IMR-90 (cell line): ENCODE measurements at regions not wholly inside any gene's neighbourhood (a gene's known extent, or its start where the extent isn't known, plus 50 kb on each side); places are given as distances from the start of the nearest gene placed in this dataset.

ENCODE experiments used
- ATAC-seq: fragments of 200-7000 bp; cut with Tn5 transposase; 2 replicates; pipeline ENCODE4 v1.9.1; 2020; ENCODE audit warnings: low read depth, mild to moderate bottlenecking, moderate library complexity
- BruUV-seq: library from RNA; stranded (reverse); fragments of 400-500 nt; replicated peaks from 2 replicates; lab custom pipeline; 2021; lab: Mats Ljungman, UMichigan
- CTCF ChIA-PET: fragments of 300-600 bp; formaldehyde crosslinking; extraction: SDS; loops from one replicate; lab custom pipeline; 2021; ENCODE audit warnings: antibody characterized with exemption; lab: Yijun Ruan, JAX
- POLR2A ChIA-PET: fragments of 300-600 bp; sonication (Branson Sonifier 250); formaldehyde crosslinking; loops from one replicate; lab custom pipeline; 2022; ENCODE audit warnings: antibody characterized with exemption; ENCODE audit not compliant: unreplicated experiment; lab: Charles Lee
- DNase-seq: peaks from one replicate; pipeline ENCODE4 v3.0.0; 2013
- H2AFZ ChIP-seq: replicated peaks from 2 replicates; pipeline ENCODE3; 2013; ENCODE audit warnings: low read length, mild to moderate bottlenecking; ENCODE audit not compliant: poor library complexity
- H2AK5ac ChIP-seq: 2 replicates; pipeline ENCODE4 v1.6.1; 2013; ENCODE audit warnings: low read depth, low read length, inconsistent platforms
- H2AK9ac ChIP-seq: replicated peaks from 2 replicates; pipeline ENCODE3; 2013; ENCODE audit warnings: mild to moderate bottlenecking, low read depth, low read length, moderate library complexity; ENCODE audit not compliant: poor library complexity
- H2BK120ac ChIP-seq: 2 replicates; pipeline ENCODE4 v1.6.1; 2013; ENCODE audit warnings: low read depth, low read length, inconsistent platforms
- H2BK15ac ChIP-seq: 3 replicates; pipeline ENCODE4 v1.6.1; 2013; ENCODE audit warnings: low read depth, low read length, inconsistent platforms
- H2BK20ac ChIP-seq: 2 replicates; pipeline ENCODE4 v1.6.1; 2013; ENCODE audit warnings: low read depth, mild to moderate bottlenecking, inconsistent platforms, low read length, moderate library complexity
- H2BK5ac ChIP-seq: 2 replicates; pipeline ENCODE4 v1.6.1; 2013; ENCODE audit warnings: mild to moderate bottlenecking, low read depth, low read length, inconsistent platforms; ENCODE audit not compliant: poor library complexity, severe bottlenecking
- H3K14ac ChIP-seq: replicated peaks from 2 replicates; pipeline ENCODE4 v1.6.1; 2013; ENCODE audit warnings: low read depth, low read length, inconsistent platforms
- H3K18ac ChIP-seq: 2 replicates; pipeline ENCODE4 v1.6.1; 2013; ENCODE audit warnings: low read depth, low read length, control low read depth
- H3K23ac ChIP-seq: 2 replicates; pipeline ENCODE4 v1.6.1; 2013; ENCODE audit warnings: low read depth, low read length, inconsistent platforms
- H3K27ac ChIP-seq: 2 replicates; pipeline ENCODE4 v1.5.1; 2013; ENCODE audit warnings: mild to moderate bottlenecking, control low read depth, low read length; ENCODE audit not compliant: insufficient read depth
- H3K27me3 ChIP-seq: 2 replicates; pipeline ENCODE4 v1.6.1; 2013; ENCODE audit warnings: low read length; ENCODE audit not compliant: control insufficient read depth, insufficient read depth
- H3K36me3 ChIP-seq: 2 replicates; pipeline ENCODE4 v1.6.1; 2013; ENCODE audit warnings: low read length, mixed read lengths; ENCODE audit not compliant: control insufficient read depth, insufficient read depth
- H3K4ac ChIP-seq: 2 replicates; pipeline ENCODE4 v1.6.1; 2013; ENCODE audit warnings: low read depth, low read length, inconsistent platforms
- H3K4me1 ChIP-seq: 2 replicates; pipeline ENCODE4 v1.6.1; 2013; ENCODE audit warnings: low read length, mixed read lengths; ENCODE audit not compliant: control insufficient read depth, insufficient read depth
- H3K4me2 ChIP-seq: 2 replicates; pipeline ENCODE4 v1.6.1; 2013; ENCODE audit warnings: low read depth, mild to moderate bottlenecking, control low read depth, low read length, moderate library complexity
- H3K4me3 ChIP-seq: 2 replicates; pipeline ENCODE4 v1.5.1; 2013; ENCODE audit warnings: low read depth, mild to moderate bottlenecking, control low read depth, low read length, moderate library complexity; ENCODE audit not compliant: insufficient read depth
- H3K56ac ChIP-seq: 2 replicates; pipeline ENCODE4 v1.6.1; 2013; ENCODE audit warnings: low read length, inconsistent platforms; ENCODE audit not compliant: insufficient read depth; ENCODE audit errors: extremely low read depth
- H3K79me1 ChIP-seq, 2 experiments: 2 replicates each; pipeline ENCODE4 v1.6.1; 2013; ENCODE audit warnings: low read length in 2 of 2, inconsistent platforms in 1 of 2, low read depth in 1 of 2
- H3K9ac ChIP-seq: 2 replicates; pipeline ENCODE4 v1.6.1; 2013; ENCODE audit warnings: low read depth, low read length, control low read depth
- H3K9me1 ChIP-seq: 2 replicates; pipeline ENCODE4 v1.6.1; 2013; ENCODE audit warnings: low read length, inconsistent platforms; ENCODE audit not compliant: insufficient read depth
- H3K9me3 ChIP-seq: 2 replicates; pipeline ENCODE4 v1.6.1; 2013; ENCODE audit warnings: low read length; ENCODE audit not compliant: control insufficient read depth, insufficient read depth
- H4K20me1 ChIP-seq: 2 replicates; pipeline ENCODE4 v1.6.1; 2013; ENCODE audit warnings: low read length, inconsistent platforms; ENCODE audit not compliant: insufficient read depth
- H4K5ac ChIP-seq: 2 replicates; pipeline ENCODE4 v1.6.1; 2013; ENCODE audit warnings: mild to moderate bottlenecking, low read depth, low read length, control low read depth
- H4K8ac ChIP-seq, 2 experiments: 2 replicates each; pipeline ENCODE4 v1.6.1; 2013; ENCODE audit warnings: low read depth in 2 of 2, low read length in 2 of 2, control low read depth in 1 of 2, inconsistent platforms in 1 of 2
- H4K91ac ChIP-seq: 2 replicates; pipeline ENCODE4 v1.6.1; 2013; ENCODE audit warnings: low read depth, low read length, inconsistent platforms; ENCODE audit not compliant: insufficient read depth
- CEBPB ChIP-seq: IDR thresholded peaks from 2 replicates; pipeline ENCODE4 v1.6.1; 2012; ENCODE audit warnings: low read depth, low read length, improper control_type of control experiment
- FOS ChIP-seq: fragments of 150-350 bp; IDR thresholded peaks from 2 replicates; pipeline ENCODE4 v1.6.1; 2016; ENCODE audit warnings: low read depth, low read length
- MAFK ChIP-seq: IDR thresholded peaks from 2 replicates; pipeline ENCODE4 v1.6.1; 2012; ENCODE audit warnings: low read depth, low read length, improper control_type of control experiment
- NFE2L2 ChIP-seq: fragments of 150-350 bp; IDR thresholded peaks from 2 replicates; pipeline ENCODE4 v1.6.1; 2016; ENCODE audit warnings: low read depth, mild to moderate bottlenecking, low read length
- dilution Hi-C: fragments of 300-500 bp; cut with HindIII; formaldehyde crosslinking; loops from one replicate; pipeline ENCODE4 v1.14.3; 2018; ENCODE audit warnings: low sequenced_read_pairs; ENCODE audit not compliant: unreplicated experiment
- in situ Hi-C: fragments of 300-500 bp; cut with MboI; formaldehyde crosslinking; loops from 3 replicates; pipeline ENCODE4 v1.14.3; 2019; ENCODE audit warnings: low sequenced_read_pairs, inconsistent platforms, mixed read lengths
- intact Hi-C: fragments of 100-400 bp; cut with micrococcal nuclease; formaldehyde crosslinking; loops from 2 replicates; pipeline ENCODE4 v1.10.0; 2022
- TF ChIP-seq, protein P1 (sequence below): conservative IDR thresholded peaks from 2 replicates; pipeline ENCODE4 v1.5.1; 2012; ENCODE audit warnings: mild to moderate bottlenecking, low read depth, low read length, improper control_type of control experiment

DNA sequence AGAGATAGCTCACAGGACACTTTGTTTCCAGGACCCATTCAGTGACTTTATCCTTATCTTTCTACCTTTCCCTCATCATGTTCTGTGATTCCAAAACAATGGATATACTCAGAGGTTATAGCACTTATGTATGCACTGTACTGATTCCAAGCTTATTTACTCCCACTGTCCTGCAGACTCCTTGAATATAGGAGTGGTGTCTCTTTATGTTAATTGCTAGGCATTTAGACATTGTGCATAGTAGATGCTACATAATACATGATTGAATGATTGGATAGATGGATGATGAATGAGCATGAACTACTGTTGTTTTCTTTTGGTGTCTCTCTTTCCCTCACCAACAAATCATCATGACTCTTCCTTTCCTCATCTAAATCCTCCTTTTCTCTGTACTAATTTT lies 279.1 kb upstream of the RAG2 start:
- Histone ChIP-seq H2BK20ac (no peak overlapping the region), H2BK15ac (no peak overlapping the region), H3K23ac (no peak overlapping the region), H3K36me3 (no peaks in the 10 kb centered on the region), H3K4ac (no peak overlapping the region), H4K5ac (no peak overlapping the region), H2AK5ac (no peak overlapping the region), H2AK9ac (no peak overlapping the region), H3K14ac (no peak overlapping the region), H3K18ac (no peak overlapping the region), H2BK120ac (no peak overlapping the region), H3K79me1 (no peaks in the 10 kb centered on the region), H4K91ac (no peak overlapping the region), H3K9me1 (no peaks in the 10 kb centered on the region), H3K9ac (no peak overlapping the region), H3K9me3 (no peaks in the 10 kb centered on the region), H4K20me1 (no peaks in the 10 kb centered on the region), H3K27me3 (no peaks in the 10 kb centered on the region), H3K4me3 (no peak overlapping the region), H3K4me1 (no peaks in the 10 kb centered on the region), H3K4me2 (no peak overlapping the region), H3K27ac (no peak overlapping the region), H4K8ac (no peak overlapping the region), H3K56ac (no peak overlapping the region), H2AFZ (no peak overlapping the region), H2BK5ac (no peak overlapping the region)
- in situ Hi-C loops (no loop called here), dilution Hi-C loops (no loop called here), intact Hi-C loops (no loop called here)
- POLR2A ChIA-PET, result no interaction called here
- DNase-seq, result no peak
- no peak for ATAC-seq
- TF ChIP-seq, protein P1, sequence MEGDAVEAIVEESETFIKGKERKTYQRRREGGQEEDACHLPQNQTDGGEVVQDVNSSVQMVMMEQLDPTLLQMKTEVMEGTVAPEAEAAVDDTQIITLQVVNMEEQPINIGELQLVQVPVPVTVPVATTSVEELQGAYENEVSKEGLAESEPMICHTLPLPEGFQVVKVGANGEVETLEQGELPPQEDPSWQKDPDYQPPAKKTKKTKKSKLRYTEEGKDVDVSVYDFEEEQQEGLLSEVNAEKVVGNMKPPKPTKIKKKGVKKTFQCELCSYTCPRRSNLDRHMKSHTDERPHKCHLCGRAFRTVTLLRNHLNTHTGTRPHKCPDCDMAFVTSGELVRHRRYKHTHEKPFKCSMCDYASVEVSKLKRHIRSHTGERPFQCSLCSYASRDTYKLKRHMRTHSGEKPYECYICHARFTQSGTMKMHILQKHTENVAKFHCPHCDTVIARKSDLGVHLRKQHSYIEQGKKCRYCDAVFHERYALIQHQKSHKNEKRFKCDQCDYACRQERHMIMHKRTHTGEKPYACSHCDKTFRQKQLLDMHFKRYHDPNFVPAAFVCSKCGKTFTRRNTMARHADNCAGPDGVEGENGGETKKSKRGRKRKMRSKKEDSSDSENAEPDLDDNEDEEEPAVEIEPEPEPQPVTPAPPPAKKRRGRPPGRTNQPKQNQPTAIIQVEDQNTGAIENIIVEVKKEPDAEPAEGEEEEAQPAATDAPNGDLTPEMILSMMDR, result no peak
- no peak for TF ChIP-seq NFE2L2
- TF ChIP-seq FOS, result no peak
- TF ChIP-seq MAFK, result no peak
- no peak for TF ChIP-seq CEBPB
- no TSS peak for BruUV-seq
- CTCF ChIA-PET, result no interaction called here
